Stomach smooth muscle (tissue), 2 donors: ENCODE measurements at regions not wholly inside any gene's neighbourhood (a gene's known extent, or its start where the extent isn't known, plus 50 kb on each side); places are given as distances from the start of the nearest gene placed in this dataset.

ENCODE experiments used
- H3K27ac ChIP-seq: one replicate; pipeline ENCODE4 v1.7.0; 2013; ENCODE audit warnings: mild to moderate bottlenecking, low read length, inconsistent platforms
- H3K27me3 ChIP-seq, 2 donors: one replicate each; pipeline ENCODE4 v1.7.0; 2013; ENCODE audit warnings: low read length in 2 of 2; ENCODE audit not compliant: insufficient read depth in 2 of 2, control insufficient read depth in 1 of 2
- H3K36me3 ChIP-seq, 2 donors: one replicate each; pipeline ENCODE4 v1.7.0; 2013; ENCODE audit warnings: low read length in 2 of 2; ENCODE audit not compliant: control insufficient read depth in 2 of 2, insufficient read depth in 2 of 2
- H3K4me1 ChIP-seq: one replicate; pipeline ENCODE4 v1.7.0; 2013; ENCODE audit warnings: low read length; ENCODE audit not compliant: control insufficient read depth, insufficient read depth
- H3K4me3 ChIP-seq, 2 donors: one replicate each; pipeline ENCODE4 v1.7.0; 2013; ENCODE audit warnings: low read length in 2 of 2
- H3K9ac ChIP-seq, 2 donors: one replicate each; pipeline ENCODE4 v1.7.0; 2013; ENCODE audit warnings: low read length in 2 of 2, mild to moderate bottlenecking in 1 of 2
- H3K9me3 ChIP-seq, 2 donors: one replicate each; pipeline ENCODE4 v1.7.0; 2013; ENCODE audit warnings: low read length in 2 of 2; ENCODE audit not compliant: control insufficient read depth in 2 of 2
- donor health status: healthy.
- donor health status: Pancreatic carcinoma.

- Histone ChIP-seq H3K9me3 (no peaks in the 10 kb centered on the region), H3K36me3 (no peaks in the 10 kb centered on the region), H3K27me3 (no peaks in the 10 kb centered on the region), H3K27ac (no peak overlapping the region), H3K4me3 (no peak overlapping the region), H3K9ac (no peak overlapping the region), H3K4me1 (no peaks in the 10 kb centered on the region)
These were observed 75.4 kb upstream of the EGFLAM start for GRCh38 chr5:38182991-38183390.

GRCh38 chr5:38168029-38168428, 90.3 kb upstream of the EGFLAM start:
- no peak overlapping the region for H3K27ac ChIP-seq
- no peaks in the 10 kb centered on the region for H3K27me3 ChIP-seq
- no peak overlapping the region for H3K4me3 ChIP-seq

GRCh38 chr5:38167562-38167996, 90.8 kb upstream of the EGFLAM start:
- H3K27me3 ChIP-seq, result no peaks in the 10 kb centered on the region
- peaks cover 3% of the 10 kb centered on the region for H3K4me1 ChIP-seq
- H3K27ac ChIP-seq, result no peak overlapping the region
- no peaks in the 10 kb centered on the region for H3K9me3 ChIP-seq
- H3K4me3 ChIP-seq, result no peak overlapping the region
- H3K36me3 ChIP-seq, result no peaks in the 10 kb centered on the region
- no peak overlapping the region for H3K9ac ChIP-seq

More at GRCh38 chr5:38168029-38168428, 90.3 kb upstream of the EGFLAM start:
- no peaks in the 10 kb centered on the region for H3K36me3 ChIP-seq
- peaks cover 3% of the 10 kb centered on the region for H3K4me1 ChIP-seq
- H3K9me3 ChIP-seq, result no peaks in the 10 kb centered on the region
- no peak overlapping the region for H3K9ac ChIP-seq

- Histone ChIP-seq H3K4me3 (no peak overlapping the region), H3K27me3 (no peaks in the 10 kb centered on the region), H3K27ac (no peak overlapping the region), H3K4me1 (peaks cover 3% of the 10 kb centered on the region), H3K36me3 (no peaks in the 10 kb centered on the region), H3K9me3 (no peaks in the 10 kb centered on the region), H3K9ac (no peak overlapping the region)
These were observed 91.5 kb upstream of the EGFLAM start for GRCh38 chr5:38166832-38167231.

GRCh38 chr5:38165435-38165834, 92.9 kb upstream of the EGFLAM start:
- Histone ChIP-seq H3K27ac (no peak overlapping the region), H3K4me3 (no peak overlapping the region), H3K27me3 (no peaks in the 10 kb centered on the region), H3K9me3 (no peaks in the 10 kb centered on the region), H3K36me3 (no peaks in the 10 kb centered on the region), H3K9ac (no peak overlapping the region), H3K4me1 (peaks cover 3% of the 10 kb centered on the region)

GRCh38 chr5:38164776-38165399, 93.5 kb upstream of the EGFLAM start:
- Histone ChIP-seq H3K4me3 (no peak overlapping the region), H3K27ac (no peak overlapping the region), H3K27me3 (no peaks in the 10 kb centered on the region), H3K4me1 (peaks cover 3% of the 10 kb centered on the region), H3K9ac (no peak overlapping the region), H3K36me3 (no peaks in the 10 kb centered on the region), H3K9me3 (no peaks in the 10 kb centered on the region)

- no peak overlapping the region for H3K9ac ChIP-seq
- H3K9me3 ChIP-seq, result no peaks in the 10 kb centered on the region
- peaks cover 3% of the 10 kb centered on the region for H3K4me1 ChIP-seq
- no peak overlapping the region for H3K4me3 ChIP-seq
- no peaks in the 10 kb centered on the region for H3K36me3 ChIP-seq
- no peak overlapping the region for H3K27ac ChIP-seq
- no peaks in the 10 kb centered on the region for H3K27me3 ChIP-seq
These were observed 94.6 kb upstream of the EGFLAM start for GRCh38 chr5:38163636-38164237.

GRCh38 chr5:38162625-38163024, 95.7 kb upstream of the EGFLAM start:
- Histone ChIP-seq H3K4me1 (peaks cover under 1% of the 10 kb centered on the region), H3K27me3 (no peaks in the 10 kb centered on the region), H3K9ac (no peak overlapping the region), H3K4me3 (no peak overlapping the region), H3K9me3 (no peaks in the 10 kb centered on the region), H3K36me3 (no peaks in the 10 kb centered on the region), H3K27ac (no peak overlapping the region)

GRCh38 chr5:38157024-38157423, 101.3 kb upstream of the EGFLAM start:
- Histone ChIP-seq H3K4me1 (no peaks in the 10 kb centered on the region), H3K9me3 (no peaks in the 10 kb centered on the region), H3K9ac (no peak overlapping the region), H3K27me3 (no peaks in the 10 kb centered on the region), H3K4me3 (no peak overlapping the region), H3K36me3 (no peaks in the 10 kb centered on the region), H3K27ac (no peak overlapping the region)

GRCh38 chr5:38154615-38155204, 103.6 kb upstream of the EGFLAM start:
- H3K9ac ChIP-seq, result no peak overlapping the region
- no peaks in the 10 kb centered on the region for H3K27me3 ChIP-seq
- H3K4me1 ChIP-seq, result no peaks in the 10 kb centered on the region
- H3K9me3 ChIP-seq, result no peaks in the 10 kb centered on the region
- H3K27ac ChIP-seq, result no peak overlapping the region
- H3K4me3 ChIP-seq, result no peak overlapping the region
- no peaks in the 10 kb centered on the region for H3K36me3 ChIP-seq

GRCh38 chr5:38151878-38152277, 106.5 kb upstream of the EGFLAM start:
- H3K27ac ChIP-seq, result no peak overlapping the region
- H3K27me3 ChIP-seq, result no peaks in the 10 kb centered on the region
- no peaks in the 10 kb centered on the region for H3K4me1 ChIP-seq
- H3K9me3 ChIP-seq, result no peaks in the 10 kb centered on the region
- no peak overlapping the region for H3K9ac ChIP-seq
- no peak overlapping the region for H3K4me3 ChIP-seq
- no peaks in the 10 kb centered on the region for H3K36me3 ChIP-seq
